ENCODE measurements at regions not wholly inside any gene's neighbourhood (a gene's known extent, or its start where the extent isn't known, plus 50 kb on each side); places are given as distances from the start of the nearest gene placed in this dataset.
"Not testable (repeated sequence)": the region's sequence is repeated elsewhere in the genome, so short reads cannot be mapped to it uniquely, and the experiment has no call there.

DNA sequence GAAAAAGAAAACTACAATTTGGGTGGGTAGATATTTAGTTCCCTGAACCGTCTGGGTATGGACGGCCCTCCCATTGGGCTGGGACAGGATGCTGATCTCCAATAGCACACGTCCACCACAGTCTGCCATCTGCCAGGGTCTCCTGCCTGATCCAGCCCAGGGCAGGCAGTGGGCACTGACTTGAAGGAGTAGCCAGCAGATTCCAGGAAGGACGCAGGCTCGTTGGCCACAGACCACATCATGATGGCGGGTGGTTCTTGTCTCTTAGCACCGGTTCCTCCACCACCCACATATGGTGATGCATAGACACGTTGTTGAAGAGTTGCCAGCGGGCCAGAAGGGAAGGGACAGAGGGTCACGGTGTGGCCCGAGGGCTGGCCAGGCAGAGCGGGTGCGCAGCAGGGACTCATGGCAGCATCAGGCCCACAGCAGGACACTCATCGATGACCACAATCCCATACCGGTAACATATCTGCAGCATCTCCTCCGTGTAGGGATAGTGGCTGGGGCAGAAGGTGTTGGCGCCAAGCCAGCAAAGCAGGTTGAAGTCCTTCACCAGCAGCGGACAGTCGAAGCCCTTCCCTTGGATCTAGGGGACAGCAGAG lies 155.8 kb upstream of the FAM174A start:
- not testable (repeated sequence) for DNase-seq

DNA sequence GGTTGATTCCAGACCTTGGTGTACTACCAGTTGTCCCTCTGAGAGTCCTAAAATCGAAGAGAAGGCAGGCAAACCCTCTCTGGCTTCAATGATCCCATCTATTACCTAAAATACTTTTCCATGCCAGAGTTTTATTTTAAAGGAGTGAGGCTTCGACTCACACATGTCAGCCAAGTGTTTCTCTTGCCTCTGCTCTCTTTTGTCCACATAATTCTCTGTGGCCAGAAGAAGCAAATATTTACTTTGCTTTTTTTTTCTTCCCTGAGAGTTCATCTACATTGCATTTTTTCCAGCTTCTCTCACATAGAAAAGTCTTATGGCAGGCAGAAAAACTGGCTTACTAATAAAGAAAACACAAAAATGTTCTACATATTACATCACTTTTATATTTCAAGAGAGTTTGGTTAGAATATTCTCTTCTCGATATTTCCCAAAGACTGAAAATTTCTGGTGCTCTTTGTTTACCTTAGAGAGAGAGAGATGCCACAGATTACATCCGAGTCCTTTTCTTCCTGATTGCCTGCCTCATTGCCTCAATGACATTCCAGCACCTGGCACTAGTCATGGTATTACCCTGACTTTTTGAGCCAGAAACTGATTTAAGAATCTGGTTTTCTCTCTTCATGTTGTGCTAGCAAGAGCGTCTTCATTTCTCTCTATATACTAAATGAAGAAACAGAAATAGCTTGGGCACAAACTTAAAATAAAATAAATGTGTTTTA lies 170.3 kb upstream of the FAM174A start:
- DNase-seq = not testable (repeated sequence)

GRCh38 chr5:100364343-100364742 lies 170.8 kb upstream of the FAM174A start:
- not testable (repeated sequence) for DNase-seq

DNA sequence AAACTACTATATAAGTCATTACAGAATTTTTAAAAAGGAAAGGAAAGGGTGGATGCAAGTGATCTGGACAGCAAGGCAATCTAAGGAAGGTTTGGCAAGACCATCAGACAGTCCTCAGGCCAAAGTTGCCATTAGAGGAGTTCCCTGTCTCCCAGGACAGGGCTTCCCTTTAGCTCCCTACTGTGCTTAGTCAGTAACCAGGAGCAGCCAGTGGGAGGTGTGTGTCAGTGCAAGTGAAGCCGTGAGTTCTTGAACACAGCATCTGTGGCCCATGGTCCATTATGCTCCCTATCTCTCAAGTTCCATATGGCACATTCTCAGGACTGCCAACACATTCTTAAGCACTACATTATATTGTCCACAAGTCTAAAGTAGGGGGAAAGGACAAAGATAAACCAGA lies 175.2 kb upstream of the FAM174A start:
- not testable (repeated sequence) for DNase-seq

DNA sequence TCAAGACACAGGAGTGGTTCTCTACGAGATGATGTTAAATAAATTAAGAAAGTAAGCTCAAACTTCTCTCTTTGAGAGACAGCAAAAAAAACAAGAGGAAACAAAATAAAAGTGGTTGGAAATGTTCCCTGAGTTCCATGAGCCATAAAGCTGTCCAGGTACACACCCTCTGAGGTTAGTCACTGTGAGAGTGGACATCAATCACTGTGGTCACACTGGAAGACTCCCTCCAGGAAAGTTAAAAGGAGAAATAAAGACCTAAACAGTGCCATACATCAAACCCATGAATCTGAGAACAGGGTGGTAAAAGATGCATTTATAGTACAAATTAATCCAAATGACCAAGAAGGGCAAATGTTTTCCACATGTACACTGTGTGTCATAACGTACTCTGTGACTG lies 188.9 kb upstream of the FAM174A start:
- DNase-seq = not testable (repeated sequence)

DNA sequence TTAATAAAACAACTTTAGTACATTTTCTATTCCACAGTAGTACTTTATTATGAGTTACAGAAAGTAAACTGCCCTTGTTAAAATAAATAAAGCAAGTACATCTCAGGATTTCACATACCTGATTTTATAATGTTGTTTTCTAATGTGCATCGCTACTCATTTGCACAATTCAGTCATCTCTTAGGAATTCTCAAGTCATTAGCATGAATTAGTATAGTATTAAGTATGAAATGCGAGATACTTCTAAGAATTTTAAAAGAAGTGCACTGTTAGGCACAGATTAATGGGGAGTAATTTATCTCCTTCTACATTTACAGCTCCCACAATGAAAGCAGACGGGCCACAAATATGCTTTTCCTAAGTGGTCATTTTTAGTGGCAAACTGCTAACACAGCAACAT lies 193.7 kb upstream of the FAM174A start:
- DNase-seq = not testable (repeated sequence)

DNA sequence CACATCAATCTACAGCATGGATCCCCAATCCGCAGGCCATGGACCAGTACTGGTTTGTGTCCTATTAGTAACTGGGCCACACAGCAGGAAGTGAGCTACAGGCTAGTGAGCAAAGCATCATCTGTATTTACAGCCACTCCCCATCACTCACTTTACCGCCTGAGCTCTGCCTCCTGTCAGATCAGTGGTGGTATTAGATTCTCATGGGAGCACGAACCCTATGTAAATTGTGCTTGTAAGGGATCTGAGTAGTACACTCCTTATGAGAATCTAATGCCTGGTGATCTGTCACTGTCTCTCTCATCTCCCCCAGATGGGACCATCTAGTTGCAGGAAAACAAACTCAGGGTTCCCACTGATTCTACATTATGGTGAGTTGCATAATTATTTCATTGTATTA lies 212.7 kb upstream of the FAM174A start:
- DNase-seq = no peak

- no peak for DNase-seq
Measured at GRCh38 chr5:100319885-100320284, 215.3 kb upstream of the FAM174A start.

DNA sequence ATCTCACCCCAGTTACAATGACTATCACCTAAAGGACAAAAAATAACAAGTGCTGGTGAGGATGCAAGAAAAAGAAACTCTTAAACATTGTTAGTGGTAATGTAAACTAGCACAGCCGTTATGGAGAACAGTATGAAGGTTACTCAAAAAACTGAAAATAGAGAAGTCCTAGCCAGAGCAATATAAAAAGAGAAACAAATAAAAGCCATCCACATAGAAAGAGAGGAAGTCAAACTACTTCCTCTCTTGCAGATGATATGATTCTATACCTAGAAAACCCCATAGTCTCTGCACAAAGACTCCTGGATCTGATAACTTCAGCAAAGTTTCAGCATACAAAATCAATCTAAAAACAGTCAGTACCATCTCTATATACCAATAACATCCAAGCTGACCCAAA lies 221.5 kb upstream of the FAM174A start:
- no peak for DNase-seq

DNA sequence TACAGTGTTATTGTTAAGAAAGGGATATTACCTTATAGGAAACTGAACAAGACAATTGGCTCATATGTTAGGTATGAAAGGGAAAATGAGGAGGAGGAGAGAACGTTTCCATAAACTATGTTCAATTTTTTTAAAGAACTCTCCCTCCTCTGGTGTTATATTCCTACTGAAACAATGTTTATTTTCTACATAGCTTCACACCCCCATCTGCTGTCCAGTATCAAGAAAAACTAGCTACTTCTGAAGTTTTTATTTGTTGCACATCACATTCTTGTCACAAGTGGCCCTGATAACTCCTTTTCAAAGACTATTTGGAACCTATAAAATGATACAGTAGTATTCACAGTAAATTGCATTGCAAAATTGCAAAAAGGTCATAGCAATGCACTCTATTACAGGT lies 223.4 kb upstream of the FAM174A start:
- DNase-seq = no peak

GRCh38 chr5:100306000-100306399 lies 229.2 kb upstream of the FAM174A start:
- no peak for DNase-seq

GRCh38 chr5:100303216-100303615 lies 232.0 kb upstream of the FAM174A start:
- no peak for DNase-seq

DNA sequence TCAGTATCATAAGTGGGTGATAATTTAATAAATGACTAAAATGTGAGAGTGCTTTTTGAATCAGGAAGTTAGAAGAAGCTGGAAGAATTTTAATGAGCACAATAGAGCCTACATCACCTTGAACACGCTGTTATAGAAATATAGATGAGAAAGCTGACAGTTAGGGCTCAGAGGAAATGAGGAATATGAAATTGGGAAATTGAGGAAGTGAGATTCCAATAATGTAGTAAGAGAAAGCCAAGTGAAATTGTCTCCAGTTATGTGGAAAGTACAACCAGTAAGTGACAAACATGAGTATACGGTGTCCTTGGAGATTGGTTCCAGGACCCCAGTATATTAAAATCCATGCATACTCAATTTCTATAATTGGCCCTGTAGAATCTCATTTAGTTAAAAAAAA lies 235.9 kb upstream of the FAM174A start:
- no peak for DNase-seq

- DNase-seq = no peak
Measured at GRCh38 chr5:100276071-100276470, 259.1 kb upstream of the FAM174A start.

- DNase-seq = no peak
Measured at GRCh38 chr5:100275631-100276030, 259.5 kb upstream of the FAM174A start.

- no peak for DNase-seq
Measured at GRCh38 chr5:100273846-100274580, 261.2 kb upstream of the FAM174A start.

- no peak for DNase-seq
Measured at GRCh38 chr5:100270023-100270771, 265.0 kb upstream of the FAM174A start.

DNA sequence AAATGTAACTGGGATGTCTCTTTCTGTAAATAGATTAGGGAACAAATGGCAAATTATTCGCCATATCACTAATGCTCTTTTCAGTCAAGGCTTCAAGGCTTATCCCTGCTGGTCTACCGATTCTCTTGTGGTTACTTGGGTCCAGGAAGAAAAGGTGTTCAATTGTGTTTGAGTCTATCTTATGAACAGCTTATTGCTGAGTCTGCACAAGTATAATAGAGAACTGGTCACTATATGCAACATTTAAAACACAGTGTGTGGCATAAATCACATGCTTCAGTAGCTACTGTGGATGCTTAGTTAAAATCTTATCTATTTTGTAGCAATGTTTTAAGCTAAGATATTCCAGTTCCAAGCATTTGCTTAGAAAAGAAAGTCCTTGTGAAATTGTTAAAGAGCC lies 274.2 kb upstream of the FAM174A start:
- DNase-seq = no peak

DNA sequence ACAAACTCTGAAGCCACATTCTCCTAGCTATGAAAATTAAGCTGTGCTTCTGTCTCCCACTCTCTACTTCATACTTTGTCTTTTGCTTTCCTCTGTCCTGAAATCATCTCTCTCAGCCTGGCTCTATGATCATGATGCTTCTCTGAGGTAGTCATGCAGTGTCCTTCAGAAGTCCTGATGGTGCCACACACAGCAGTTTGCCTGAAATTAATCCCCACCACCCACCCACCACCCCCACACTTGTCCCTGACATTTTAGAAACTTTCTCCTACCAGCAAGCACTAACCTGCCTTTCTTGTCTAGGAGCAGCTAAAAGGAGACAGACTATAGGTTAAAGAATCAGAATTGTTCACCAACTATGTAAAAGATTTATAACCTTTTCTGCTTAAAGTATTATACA lies 282.2 kb upstream of the FAM174A start:
- DNase-seq = no peak

DNA sequence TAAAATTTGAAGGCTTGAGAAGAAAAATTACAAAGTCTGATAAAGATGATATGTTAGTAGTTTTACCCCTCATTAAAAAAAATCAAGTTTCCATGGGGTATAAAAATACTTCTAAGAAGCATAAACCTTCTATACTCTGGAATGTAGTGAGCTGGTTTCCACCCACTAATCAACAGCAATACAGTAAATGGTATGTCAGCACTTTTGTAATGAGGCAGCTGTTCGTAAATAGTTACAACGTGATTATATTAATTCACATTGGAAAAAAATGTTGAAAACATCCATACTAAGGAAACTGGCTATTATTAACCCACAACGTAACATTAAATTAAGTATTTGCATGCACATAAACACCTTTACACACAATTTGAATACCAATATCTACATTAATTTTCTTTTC lies 283.1 kb upstream of the FAM174A start:
- DNase-seq = no peak

DNA sequence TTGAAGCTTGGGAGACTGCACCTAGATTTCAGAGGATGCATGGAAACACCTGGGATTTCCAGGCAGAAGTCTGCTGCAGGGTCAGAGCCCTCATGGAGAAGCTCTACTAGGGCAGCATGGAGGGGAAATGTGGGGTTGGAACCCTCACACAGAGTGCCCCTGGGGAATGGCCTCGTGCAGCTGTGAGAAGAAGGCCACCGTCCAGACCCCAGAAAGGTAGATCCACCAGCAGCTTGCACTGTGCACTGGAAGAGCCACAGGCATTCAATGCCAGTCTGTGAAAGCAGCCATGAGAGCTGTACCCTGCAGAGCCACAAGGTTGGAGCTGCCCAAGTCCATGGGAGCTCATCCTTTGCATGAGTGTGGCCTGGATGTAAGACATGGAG lies 285.3 kb upstream of the FAM174A start:
- DNase-seq = no peak

GRCh38 chr5:100249211-100249883 lies 285.8 kb upstream of the FAM174A start:
- DNase-seq = no peak

DNA sequence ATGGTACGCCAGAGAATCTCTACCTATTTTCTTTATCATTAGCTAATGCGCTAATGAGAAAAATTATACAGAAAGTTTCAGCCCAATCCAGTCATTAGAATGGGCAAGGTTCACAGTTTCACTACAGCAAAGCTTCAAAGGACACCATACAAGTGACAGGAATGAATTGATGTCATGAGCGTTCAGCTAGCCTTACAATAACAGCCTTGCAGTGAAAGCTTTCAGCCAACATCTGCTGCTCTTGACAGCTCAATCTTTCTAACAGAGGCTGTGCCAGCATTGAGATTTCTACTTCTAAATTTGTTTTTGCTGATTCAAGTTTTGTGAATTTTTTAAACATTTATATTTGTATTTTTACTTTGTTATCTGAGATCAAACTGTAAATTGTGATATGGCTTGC lies 302.4 kb upstream of the FAM174A start:
- DNase-seq = no peak
